ENCODE measurements at regions not wholly inside any gene's neighbourhood (a gene's known extent, or its start where the extent isn't known, plus 50 kb on each side); places are given as distances from the start of the nearest gene placed in this dataset.

GRCh38 chrX:25295466-25295865 is 279.7 kb upstream of the ARX start:
- in situ Hi-C loops (cut with HindIII; ENCODE audit: low sequenced_read_pairs): no loop called here
- no peak overlapping the region for H3K4me3 ChIP-seq (ENCODE audit: low read depth, low read length)
- TF ChIP-seq CTCF (IDR thresholded peaks at IDR 0.05; ENCODE audit: low read depth, low read length, missing control alignments): no peak
- DNase-seq (ENCODE audit: low read depth): no peak

- H3K4me3 ChIP-seq (ENCODE audit: low read depth, low read length): no peak overlapping the region
- no peak for DNase-seq (ENCODE audit: low read depth)
- no peak for TF ChIP-seq CTCF (IDR thresholded peaks at IDR 0.05; ENCODE audit: low read depth, low read length, missing control alignments)
- in situ Hi-C loops (cut with HindIII; ENCODE audit: low sequenced_read_pairs): no loop called here
Observed at GRCh38 chrX:25290132-25290531, 274.4 kb upstream of the ARX start.

GRCh38 chrX:25288676-25289075 is 272.9 kb upstream of the ARX start:
- in situ Hi-C loops (cut with HindIII; ENCODE audit: low sequenced_read_pairs): no loop called here
- no peak overlapping the region for H3K4me3 ChIP-seq (ENCODE audit: low read depth, low read length)
- no peak for DNase-seq (ENCODE audit: low read depth)
- no peak for TF ChIP-seq CTCF (IDR thresholded peaks at IDR 0.05; ENCODE audit: low read depth, low read length, missing control alignments)

- no peak for DNase-seq (ENCODE audit: low read depth)
- no peak overlapping the region for H3K4me3 ChIP-seq (ENCODE audit: low read depth, low read length)
- no peak for TF ChIP-seq CTCF (IDR thresholded peaks at IDR 0.05; ENCODE audit: low read depth, low read length, missing control alignments)
- in situ Hi-C loops (cut with HindIII; ENCODE audit: low sequenced_read_pairs): no loop called here
Observed at GRCh38 chrX:25287521-25287920, 271.8 kb upstream of the ARX start.

- no peak overlapping the region for H3K4me3 ChIP-seq (ENCODE audit: low read depth, low read length)
- TF ChIP-seq CTCF (IDR thresholded peaks at IDR 0.05; ENCODE audit: low read depth, low read length, missing control alignments): no peak
- in situ Hi-C loops (cut with HindIII; ENCODE audit: low sequenced_read_pairs): no loop called here
- no peak for DNase-seq (ENCODE audit: low read depth)
Observed at GRCh38 chrX:25285598-25285997, 269.8 kb upstream of the ARX start.

GRCh38 chrX:25279510-25279909 is 263.7 kb upstream of the ARX start:
- in situ Hi-C loops (cut with HindIII; ENCODE audit: low sequenced_read_pairs): no loop called here
- no peak for DNase-seq (ENCODE audit: low read depth)
- no peak overlapping the region for H3K4me3 ChIP-seq (ENCODE audit: low read depth, low read length)
- TF ChIP-seq CTCF (IDR thresholded peaks at IDR 0.05; ENCODE audit: low read depth, low read length, missing control alignments): no peak

- in situ Hi-C loops (cut with HindIII; ENCODE audit: low sequenced_read_pairs): no loop called here
- no peak for TF ChIP-seq CTCF (IDR thresholded peaks at IDR 0.05; ENCODE audit: low read depth, low read length, missing control alignments)
- DNase-seq (ENCODE audit: low read depth): no peak
- no peak overlapping the region for H3K4me3 ChIP-seq (ENCODE audit: low read depth, low read length)
Observed at GRCh38 chrX:25278341-25278740, 262.6 kb upstream of the ARX start.

Data from astrocyte of the cerebellum (primary cell).